K562 (cell line): ENCODE measurements at regions not wholly inside any gene's neighbourhood (a gene's known extent, or its start where the extent isn't known, plus 50 kb on each side); places are given as distances from the start of the nearest gene placed in this dataset.
A peak's percentile ranks its signal among the peaks of the same experiment; 100 is the strongest.

Experiments used
- ATAC-seq: fragments of 200-7000 bp; cut with Tn5 transposase; 3 replicates; pipeline ENCODE4 v1.9.1; 2020; ENCODE audit warnings: moderate library complexity
- BruUV-seq: library from RNA; stranded (reverse); fragments of 400-500 nt; replicated peaks from 2 replicates; lab custom pipeline; 2021; lab: Mats Ljungman, UMichigan
- CTCF ChIA-PET: fragments of 300-600 bp; formaldehyde crosslinking; extraction: SDS; loops from one replicate; lab custom pipeline; 2021; ENCODE audit warnings: low intra/inter-chr PET ratio; lab: Yijun Ruan, JAX
- POLR2A ChIA-PET: fragments of 300-600, 350-650 bp; sonication (Branson Sonifier 250); formaldehyde crosslinking; extraction: SDS; loops from one replicate; lab custom pipeline; 2021; ENCODE audit warnings: antibody characterized with exemption, inconsistent platforms; lab: Yijun Ruan, JAX
- DNase-seq, 4 experiments: peaks; one replicate each; pipeline versions ENCODE4 v3.0.0 to v3.0.0-alpha.2; 2011 to 2018; ENCODE audit warnings: low spot score in 3 of 4, mixed read lengths in 3 of 4; ENCODE audit errors: extremely low read depth in 1 of 4
- FAIRE-seq: peaks from 2 replicates; lab custom pipeline; 2011; peaks lifted over from hg19 to GRCh38; lab: Jason Lieb, UNC
- H2AFZ ChIP-seq: 2 replicates; pipeline ENCODE4 v1.6.0; 2011; ENCODE audit warnings: low read depth, low read length, control low read depth, inconsistent platforms
- H3K27ac ChIP-seq: fragments of 200-600 bp; 3 replicates; pipeline ENCODE4 v1.8.0; 2011; ENCODE audit warnings: low read depth, mild to moderate bottlenecking, control low read depth, inconsistent platforms, low read length, moderate library complexity, mixed read lengths; ENCODE audit errors: extremely low read depth
- H3K27me3 ChIP-seq, 2 experiments: fragments of 300-600 bp in 1 of 2; 2 replicates in 1 of 2; 3 replicates in 1 of 2; pipeline versions ENCODE4 v1.6.0 to v1.8.0; 2011; ENCODE audit warnings: inconsistent platforms in 2 of 2, low read length in 2 of 2, mild to moderate bottlenecking in 1 of 2, mixed read lengths in 1 of 2, moderate library complexity in 1 of 2; ENCODE audit not compliant: control insufficient read depth in 2 of 2, insufficient read depth in 2 of 2
- H3K36me3 ChIP-seq: fragments of 300-600 bp; 3 replicates; pipeline ENCODE4 v1.8.0; 2011; ENCODE audit warnings: mild to moderate bottlenecking, low read length, inconsistent platforms; ENCODE audit not compliant: control insufficient read depth, insufficient read depth
- H3K4me1 ChIP-seq, 2 experiments: fragments of 200-600 bp in 1 of 2; replicated peaks in 1 of 2; 2 replicates in 1 of 2; 3 replicates in 1 of 2; pipeline versions ENCODE4 v1.5.1 to v1.8.0; 2011; ENCODE audit warnings: inconsistent platforms in 2 of 2, low read length in 2 of 2, mild to moderate bottlenecking in 1 of 2, mixed read lengths in 1 of 2, moderate library complexity in 1 of 2; ENCODE audit not compliant: control insufficient read depth in 2 of 2, insufficient read depth in 2 of 2
- H3K4me2 ChIP-seq: 2 replicates; pipeline ENCODE4 v1.6.1; 2011; ENCODE audit warnings: low read length, control low read depth, inconsistent platforms, mixed read lengths; ENCODE audit not compliant: insufficient read depth
- H3K4me3 ChIP-seq: fragments of 200-600 bp; sonication (generic), shearing (Covaris generic); 2 replicates; pipeline ENCODE4 v1.5.1; 2016; ENCODE audit warnings: control low read depth, inconsistent platforms
- H3K79me2 ChIP-seq: fragments of 200-600 bp; 3 replicates; pipeline ENCODE4 v1.8.0; 2011; ENCODE audit warnings: low read length, inconsistent platforms; ENCODE audit not compliant: control insufficient read depth, insufficient read depth
- H3K9ac ChIP-seq, 2 experiments: 2 replicates each; pipeline versions ENCODE4 v1.6.0 to v1.6.1; 2011; ENCODE audit warnings: low read depth in 2 of 2, low read length in 2 of 2, control low read depth in 1 of 2, inconsistent platforms in 1 of 2, mild to moderate bottlenecking in 1 of 2, mixed read lengths in 1 of 2; ENCODE audit not compliant: insufficient read depth in 1 of 2
- H3K9me1 ChIP-seq: one replicate; pipeline ENCODE4 v1.6.0; 2011; ENCODE audit warnings: inconsistent platforms, mild to moderate bottlenecking, low read length, moderate library complexity; ENCODE audit not compliant: control insufficient read depth, insufficient read depth
- H3K9me3 ChIP-seq: replicated peaks from 2 replicates; pipeline ENCODE4 v1.5.1; 2011; ENCODE audit warnings: low read depth, low read length, inconsistent platforms; ENCODE audit not compliant: control insufficient read depth, insufficient read depth
- H4K20me1 ChIP-seq: replicated peaks from 2 replicates; pipeline ENCODE4 v1.6.1; 2011; ENCODE audit warnings: low read length, inconsistent platforms, mixed read lengths; ENCODE audit not compliant: control insufficient read depth, insufficient read depth
- BCL6 ChIP-seq: fragments of 250-450 bp; sonication (Bioruptor Pico); IDR thresholded peaks from 2 replicates; pipeline ENCODE4 v1.4.0; 2020
- DACH1 ChIP-seq: fragments of 450-650 bp; IDR thresholded peaks from 2 replicates; pipeline ENCODE4 v1.6.1; 2018; ENCODE audit not compliant: partially characterized antibody
- DDX20 ChIP-seq: fragments of 450-650 bp; IDR thresholded peaks from 2 replicates; pipeline ENCODE4 v1.6.1; 2016; ENCODE audit warnings: missing genetic modification characterization, low read depth, mild to moderate bottlenecking, missing compliant biosample characterization, moderate library complexity
- EWSR1 ChIP-seq: fragments of 450-650 bp; IDR thresholded peaks from 2 replicates; pipeline ENCODE4 v1.6.1; 2018; ENCODE audit warnings: borderline replicate concordance, mild to moderate bottlenecking, low read depth, moderate library complexity; ENCODE audit not compliant: partially characterized antibody
- JUND ChIP-seq, 2 experiments: IDR thresholded peaks; 2 replicates in 1 of 2; 3 replicates in 1 of 2; pipeline ENCODE4 v1.6.1; 2011; ENCODE audit warnings: borderline replicate concordance in 2 of 2, low read depth in 2 of 2, low read length in 2 of 2, improper control_type of control experiment in 1 of 2, missing biosample characterization in 1 of 2, missing genetic modification characterization in 1 of 2, missing genetic modification reagents in 1 of 2
- LEF1 ChIP-seq: fragments of 450-650 bp; IDR thresholded peaks from 2 replicates; pipeline ENCODE4 v1.6.1; 2016; ENCODE audit warnings: mild to moderate bottlenecking
- MEF2D ChIP-seq: conservative IDR thresholded peaks from 2 replicates; pipeline ENCODE4 v1.6.1; 2016; ENCODE audit warnings: low read depth, missing genetic modification characterization, missing compliant biosample characterization
- MEIS2 ChIP-seq: fragments of 450-650 bp; IDR thresholded peaks from 2 replicates; pipeline ENCODE4 v1.6.1; 2014; ENCODE audit warnings: mild to moderate bottlenecking; ENCODE audit not compliant: partially characterized antibody
- NFIC ChIP-seq: fragments of 450-650 bp; IDR thresholded peaks from 2 replicates; pipeline ENCODE4 v1.6.1; 2017; ENCODE audit warnings: mild to moderate bottlenecking, inconsistent platforms
- TFAM ChIP-seq: fragments of 250-450 bp; sonication (Bioruptor Pico); conservative IDR thresholded peaks from 2 replicates; pipeline ENCODE4 v1.5.0; 2021; ENCODE audit warnings: mild to moderate bottlenecking, moderate library complexity
- YY1 ChIP-seq, 3 experiments: IDR thresholded peaks; 2 replicates each; pipeline ENCODE4 v1.6.1; 2011; ENCODE audit warnings: low read length in 2 of 3, mild to moderate bottlenecking in 2 of 3, moderate library complexity in 2 of 3, borderline replicate concordance in 1 of 3, control low read depth in 1 of 3, low read depth in 1 of 3; ENCODE audit not compliant: insufficient read depth in 3 of 3, insufficient replicate concordance in 2 of 3, control insufficient read depth in 1 of 3, insufficient read length in 1 of 3; ENCODE audit errors: extremely low read depth in 1 of 3
- ZNF436 ChIP-seq: fragments of 250-450, 450-650 bp; sonication (Bioruptor Pico); formaldehyde crosslinking; IDR thresholded peaks from 2 replicates; pipeline ENCODE4 v1.7.0; 2020; ENCODE audit warnings: mild to moderate bottlenecking
- WGBS: fragments of 100-300 bp; shearing (Covaris generic); methylation state at CpG from one replicate; pipeline ENCODE4 v1.1.6; 2016; ENCODE audit warnings: low coverage, mixed read lengths; ENCODE audit not compliant: insufficient coverage; ENCODE audit errors: missing lambda C conversion rate; 5-methylcytosine and 5-hydroxymethylcytosine counted together
- in situ Hi-C: fragments of 300-500 bp; cut with MboI; formaldehyde crosslinking; loops from 4 replicates; pipeline ENCODE4 v1.15.0; 2018; ENCODE audit warnings: inconsistent platforms, mixed read lengths
- intact Hi-C: fragments of 100-400 bp; cut with micrococcal nuclease; formaldehyde crosslinking; loops from 2 replicates; pipeline ENCODE4 v1.14.2; 2022
- TF ChIP-seq, protein P1 (sequence below), 2 experiments: fragments of 450-650 bp in 1 of 2; IDR thresholded peaks; 2 replicates each; pipeline ENCODE4 v1.6.1; 2011 to 2017; ENCODE audit warnings: low read depth in 2 of 2, antibody characterized with exemption in 1 of 2, borderline replicate concordance in 1 of 2, low read length in 1 of 2, mild to moderate bottlenecking in 1 of 2, mixed read lengths in 1 of 2; ENCODE audit not compliant: control insufficient read depth in 1 of 2
- TF ChIP-seq, protein P2 (sequence below): fragments of 250-450 bp; sonication (Bioruptor Pico); IDR thresholded peaks from 2 replicates; pipeline ENCODE4 v1.8.0; 2021; ENCODE audit warnings: moderate library complexity, mild to moderate bottlenecking, inconsistent platforms
- TF ChIP-seq, protein P3 (sequence below), 2 experiments: fragments of 450-650 bp in 1 of 2; sonication (generic) in 1 of 2; formaldehyde crosslinking in 1 of 2; IDR thresholded peaks in 1 of 2; conservative IDR thresholded peaks in 1 of 2; 2 replicates each; pipeline versions ENCODE4 v1.6.1 to v1.8.1; 2016 to 2023; ENCODE audit warnings: mild to moderate bottlenecking in 2 of 2, moderate library complexity in 2 of 2, inconsistent platforms in 1 of 2, missing genetic modification reagents in 1 of 2

DNA sequence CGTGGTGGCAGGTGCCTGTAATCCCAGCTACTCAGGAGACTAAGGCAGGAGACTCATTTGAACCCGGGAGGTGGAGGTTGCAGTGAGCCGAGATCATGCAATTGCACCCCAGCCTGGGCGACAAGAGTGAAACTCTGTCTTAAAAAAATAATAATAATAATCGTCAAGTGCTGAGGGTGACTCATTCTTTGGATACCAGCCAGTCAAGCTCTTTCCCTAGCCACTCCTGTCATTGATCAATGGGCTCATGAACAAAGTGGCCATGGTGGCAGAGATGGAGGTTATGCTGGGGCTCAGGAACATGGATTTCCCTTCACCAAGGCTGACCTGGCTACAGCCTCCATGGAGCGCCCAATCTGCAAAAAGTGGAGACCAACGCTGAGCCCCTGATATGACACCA lies 94.5 kb upstream of the HAAO start:
- H3K4me2 ChIP-seq = no peak overlapping the region
- no peak for ATAC-seq
- H3K36me3 ChIP-seq = no peaks in the 10 kb centered on the region
- no peak overlapping the region for H3K4me3 ChIP-seq
- H3K79me2 ChIP-seq = no peaks in the 10 kb centered on the region
- CTCF ChIA-PET = interaction anchor here (0.5 kb wide), 1 partner anchor 65 kb away, joined by 3 read pairs; no protein-coding TSS in a partner anchor
- no peak for DNase-seq
- no peaks in the 10 kb centered on the region for H3K27me3 ChIP-seq
- H3K9me3 ChIP-seq = peaks cover 10% of the 10 kb centered on the region
- intact Hi-C loops = no loop called here
- no TSS peak for BruUV-seq
- peak overlapping the region in 1 of 2 experiments; percentile 42; a peak in 1 of 4 replicates for H3K9ac ChIP-seq
- H3K4me1 ChIP-seq = no peaks in the 10 kb centered on the region; a peak in 2 of 5 replicates
- WGBS = 44% methylated on average over 7 of the region's 7 CpGs
- no peak for FAIRE-seq
- H3K9me1 ChIP-seq = no peaks in the 10 kb centered on the region
- POLR2A ChIA-PET = no interaction called here
- no peak overlapping the region for H2AFZ ChIP-seq
- no peak overlapping the region for H3K27ac ChIP-seq
- H4K20me1 ChIP-seq = no peaks in the 10 kb centered on the region
- 0 out of 2 replicates have a peak, but pooled peaks have one; percentile 30 for TF ChIP-seq NFIC
- no peak for TF ChIP-seq DDX20
- no peak for TF ChIP-seq DACH1
- TF ChIP-seq BCL6 (CRISPR knock-in tag) = no peak
- TF ChIP-seq YY1 (IDR thresholded peaks at IDR 0.05; ENCODE audit: borderline replicate concordance in 1 of 3, control insufficient read depth in 1 of 3, extremely low read depth in 1 of 3, insufficient read depth in 3 of 3, insufficient read length in 1 of 3, insufficient replicate concordance in 2 of 3, low read depth in 1 of 3, low read length in 2 of 3) = no peak
- peak; percentile 30 for TF ChIP-seq MEIS2
- TF ChIP-seq TFAM (CRISPR knock-in tag) = no peak
- TF ChIP-seq EWSR1 = no peak
- 0 out of 2 replicates have a peak, but pooled peaks have one; percentile 9 for TF ChIP-seq JUND (IDR thresholded peaks at IDR 0.05; ENCODE audit: borderline replicate concordance, low read depth, low read length)
- TF ChIP-seq JUND (tag; IDR thresholded peaks at IDR 0.05; ENCODE audit: borderline replicate concordance, low read depth, low read length) = no peak
- TF ChIP-seq ZNF436 (CRISPR knock-in tag) = no peak
- TF ChIP-seq LEF1 = no peak
- TF ChIP-seq MEF2D (tag) = no peak
- TF ChIP-seq, protein P1, sequence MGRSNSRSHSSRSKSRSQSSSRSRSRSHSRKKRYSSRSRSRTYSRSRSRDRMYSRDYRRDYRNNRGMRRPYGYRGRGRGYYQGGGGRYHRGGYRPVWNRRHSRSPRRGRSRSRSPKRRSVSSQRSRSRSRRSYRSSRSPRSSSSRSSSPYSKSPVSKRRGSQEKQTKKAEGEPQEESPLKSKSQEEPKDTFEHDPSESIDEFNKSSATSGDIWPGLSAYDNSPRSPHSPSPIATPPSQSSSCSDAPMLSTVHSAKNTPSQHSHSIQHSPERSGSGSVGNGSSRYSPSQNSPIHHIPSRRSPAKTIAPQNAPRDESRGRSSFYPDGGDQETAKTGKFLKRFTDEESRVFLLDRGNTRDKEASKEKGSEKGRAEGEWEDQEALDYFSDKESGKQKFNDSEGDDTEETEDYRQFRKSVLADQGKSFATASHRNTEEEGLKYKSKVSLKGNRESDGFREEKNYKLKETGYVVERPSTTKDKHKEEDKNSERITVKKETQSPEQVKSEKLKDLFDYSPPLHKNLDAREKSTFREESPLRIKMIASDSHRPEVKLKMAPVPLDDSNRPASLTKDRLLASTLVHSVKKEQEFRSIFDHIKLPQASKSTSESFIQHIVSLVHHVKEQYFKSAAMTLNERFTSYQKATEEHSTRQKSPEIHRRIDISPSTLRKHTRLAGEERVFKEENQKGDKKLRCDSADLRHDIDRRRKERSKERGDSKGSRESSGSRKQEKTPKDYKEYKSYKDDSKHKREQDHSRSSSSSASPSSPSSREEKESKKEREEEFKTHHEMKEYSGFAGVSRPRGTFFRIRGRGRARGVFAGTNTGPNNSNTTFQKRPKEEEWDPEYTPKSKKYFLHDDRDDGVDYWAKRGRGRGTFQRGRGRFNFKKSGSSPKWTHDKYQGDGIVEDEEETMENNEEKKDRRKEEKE (IDR thresholded peaks at IDR 0.05; ENCODE audit: borderline replicate concordance in 1 of 2, control insufficient read depth in 1 of 2, low read depth in 2 of 2, low read length in 1 of 2) = no peak
- TF ChIP-seq, protein P2, sequence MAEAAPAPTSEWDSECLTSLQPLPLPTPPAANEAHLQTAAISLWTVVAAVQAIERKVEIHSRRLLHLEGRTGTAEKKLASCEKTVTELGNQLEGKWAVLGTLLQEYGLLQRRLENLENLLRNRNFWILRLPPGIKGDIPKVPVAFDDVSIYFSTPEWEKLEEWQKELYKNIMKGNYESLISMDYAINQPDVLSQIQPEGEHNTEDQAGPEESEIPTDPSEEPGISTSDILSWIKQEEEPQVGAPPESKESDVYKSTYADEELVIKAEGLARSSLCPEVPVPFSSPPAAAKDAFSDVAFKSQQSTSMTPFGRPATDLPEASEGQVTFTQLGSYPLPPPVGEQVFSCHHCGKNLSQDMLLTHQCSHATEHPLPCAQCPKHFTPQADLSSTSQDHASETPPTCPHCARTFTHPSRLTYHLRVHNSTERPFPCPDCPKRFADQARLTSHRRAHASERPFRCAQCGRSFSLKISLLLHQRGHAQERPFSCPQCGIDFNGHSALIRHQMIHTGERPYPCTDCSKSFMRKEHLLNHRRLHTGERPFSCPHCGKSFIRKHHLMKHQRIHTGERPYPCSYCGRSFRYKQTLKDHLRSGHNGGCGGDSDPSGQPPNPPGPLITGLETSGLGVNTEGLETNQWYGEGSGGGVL (CRISPR knock-in tag) = no peak
- TF ChIP-seq, protein P3, sequence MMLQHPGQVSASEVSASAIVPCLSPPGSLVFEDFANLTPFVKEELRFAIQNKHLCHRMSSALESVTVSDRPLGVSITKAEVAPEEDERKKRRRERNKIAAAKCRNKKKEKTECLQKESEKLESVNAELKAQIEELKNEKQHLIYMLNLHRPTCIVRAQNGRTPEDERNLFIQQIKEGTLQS (IDR thresholded peaks at IDR 0.05) = peak; percentile 40; the same call in 1 of the 2 replicates
- TF ChIP-seq, protein P3 (CRISPR knock-in tag; conservative IDR thresholded peaks at IDR 0.05) = no peak
- in situ Hi-C loops = no loop called here
